K562 (cell line): ENCODE measurements at regions not wholly inside any gene's neighbourhood (a gene's known extent, or its start where the extent isn't known, plus 50 kb on each side); places are given as distances from the start of the nearest gene placed in this dataset.

ENCODE experiments used
- ATAC-seq: fragments of 200-7000 bp; cut with Tn5 transposase; 3 replicates; pipeline ENCODE4 v1.9.1; 2020; ENCODE audit warnings: moderate library complexity
- BruUV-seq: library from RNA; stranded (reverse); fragments of 400-500 nt; replicated peaks from 2 replicates; lab custom pipeline; 2021; lab: Mats Ljungman, UMichigan
- CTCF ChIA-PET: fragments of 300-600 bp; formaldehyde crosslinking; extraction: SDS; loops from one replicate; lab custom pipeline; 2021; ENCODE audit warnings: low intra/inter-chr PET ratio; lab: Yijun Ruan, JAX
- POLR2A ChIA-PET: fragments of 300-600, 350-650 bp; sonication (Branson Sonifier 250); formaldehyde crosslinking; extraction: SDS; loops from one replicate; lab custom pipeline; 2021; ENCODE audit warnings: antibody characterized with exemption, inconsistent platforms; lab: Yijun Ruan, JAX
- DNase-seq, 4 experiments: peaks; one replicate each; pipeline versions ENCODE4 v3.0.0 to v3.0.0-alpha.2; 2011 to 2018; ENCODE audit warnings: low spot score in 3 of 4, mixed read lengths in 3 of 4; ENCODE audit errors: extremely low read depth in 1 of 4
- FAIRE-seq: peaks from 2 replicates; lab custom pipeline; 2011; peaks lifted over from hg19 to GRCh38; lab: Jason Lieb, UNC
- H2AFZ ChIP-seq: 2 replicates; pipeline ENCODE4 v1.6.0; 2011; ENCODE audit warnings: low read depth, low read length, control low read depth, inconsistent platforms
- H3K27ac ChIP-seq: fragments of 200-600 bp; 3 replicates; pipeline ENCODE4 v1.8.0; 2011; ENCODE audit warnings: low read depth, mild to moderate bottlenecking, control low read depth, inconsistent platforms, low read length, moderate library complexity, mixed read lengths; ENCODE audit errors: extremely low read depth
- H3K27me3 ChIP-seq, 2 experiments: fragments of 300-600 bp in 1 of 2; 2 replicates in 1 of 2; 3 replicates in 1 of 2; pipeline versions ENCODE4 v1.6.0 to v1.8.0; 2011; ENCODE audit warnings: inconsistent platforms in 2 of 2, low read length in 2 of 2, mild to moderate bottlenecking in 1 of 2, mixed read lengths in 1 of 2, moderate library complexity in 1 of 2; ENCODE audit not compliant: control insufficient read depth in 2 of 2, insufficient read depth in 2 of 2
- H3K36me3 ChIP-seq: fragments of 300-600 bp; 3 replicates; pipeline ENCODE4 v1.8.0; 2011; ENCODE audit warnings: mild to moderate bottlenecking, low read length, inconsistent platforms; ENCODE audit not compliant: control insufficient read depth, insufficient read depth
- H3K4me1 ChIP-seq, 2 experiments: fragments of 200-600 bp in 1 of 2; replicated peaks in 1 of 2; 2 replicates in 1 of 2; 3 replicates in 1 of 2; pipeline versions ENCODE4 v1.5.1 to v1.8.0; 2011; ENCODE audit warnings: inconsistent platforms in 2 of 2, low read length in 2 of 2, mild to moderate bottlenecking in 1 of 2, mixed read lengths in 1 of 2, moderate library complexity in 1 of 2; ENCODE audit not compliant: control insufficient read depth in 2 of 2, insufficient read depth in 2 of 2
- H3K4me2 ChIP-seq: 2 replicates; pipeline ENCODE4 v1.6.1; 2011; ENCODE audit warnings: low read length, control low read depth, inconsistent platforms, mixed read lengths; ENCODE audit not compliant: insufficient read depth
- H3K4me3 ChIP-seq: fragments of 200-600 bp; sonication (generic), shearing (Covaris generic); 2 replicates; pipeline ENCODE4 v1.5.1; 2016; ENCODE audit warnings: control low read depth, inconsistent platforms
- H3K79me2 ChIP-seq: fragments of 200-600 bp; 3 replicates; pipeline ENCODE4 v1.8.0; 2011; ENCODE audit warnings: low read length, inconsistent platforms; ENCODE audit not compliant: control insufficient read depth, insufficient read depth
- H3K9ac ChIP-seq, 2 experiments: 2 replicates each; pipeline versions ENCODE4 v1.6.0 to v1.6.1; 2011; ENCODE audit warnings: low read depth in 2 of 2, low read length in 2 of 2, control low read depth in 1 of 2, inconsistent platforms in 1 of 2, mild to moderate bottlenecking in 1 of 2, mixed read lengths in 1 of 2; ENCODE audit not compliant: insufficient read depth in 1 of 2
- H3K9me1 ChIP-seq: one replicate; pipeline ENCODE4 v1.6.0; 2011; ENCODE audit warnings: inconsistent platforms, mild to moderate bottlenecking, low read length, moderate library complexity; ENCODE audit not compliant: control insufficient read depth, insufficient read depth
- H3K9me3 ChIP-seq: replicated peaks from 2 replicates; pipeline ENCODE4 v1.5.1; 2011; ENCODE audit warnings: low read depth, low read length, inconsistent platforms; ENCODE audit not compliant: control insufficient read depth, insufficient read depth
- H4K20me1 ChIP-seq: replicated peaks from 2 replicates; pipeline ENCODE4 v1.6.1; 2011; ENCODE audit warnings: low read length, inconsistent platforms, mixed read lengths; ENCODE audit not compliant: control insufficient read depth, insufficient read depth
- AFF1 ChIP-seq, 2 experiments: fragments of 450-650 bp; IDR thresholded peaks; 2 replicates each; pipeline ENCODE4 v1.6.1; 2018; ENCODE audit warnings: mild to moderate bottlenecking in 2 of 2, low read depth in 1 of 2; ENCODE audit not compliant: partially characterized antibody in 2 of 2
- ATF4 ChIP-seq: fragments of 450-650 bp; formaldehyde crosslinking; IDR thresholded peaks from 2 replicates; pipeline ENCODE4 v1.4.0; 2022; ENCODE audit warnings: mild to moderate bottlenecking, moderate library complexity
- CAMTA2 ChIP-seq: fragments of 250-450 bp; sonication (Bioruptor Pico); conservative IDR thresholded peaks from 2 replicates; pipeline ENCODE4 v1.5.1; 2022
- CBFB ChIP-seq: sonication (generic); formaldehyde crosslinking; IDR thresholded peaks from 2 replicates; pipeline ENCODE4 v1.4.0; 2020; ENCODE audit warnings: mild to moderate bottlenecking, missing genetic modification reagents
- KLF10 ChIP-seq: fragments of 250-450 bp; sonication (Bioruptor Pico); IDR thresholded peaks from 2 replicates; pipeline ENCODE4 v1.6.1; 2021; ENCODE audit warnings: matching md5 sums
- NFATC3 ChIP-seq: fragments of 450-650 bp; IDR thresholded peaks from 2 replicates; pipeline ENCODE4 v1.6.1; 2017; ENCODE audit warnings: mild to moderate bottlenecking
- POU5F1 ChIP-seq: fragments of 150-350 bp; IDR thresholded peaks from 2 replicates; pipeline ENCODE4 v1.6.1; 2014; ENCODE audit warnings: borderline replicate concordance, low read length, low read depth, mild to moderate bottlenecking; ENCODE audit not compliant: partially characterized antibody
- PREB ChIP-seq: sonication (generic); formaldehyde crosslinking; IDR thresholded peaks from 2 replicates; pipeline ENCODE4 v1.8.1; 2023; ENCODE audit warnings: mild to moderate bottlenecking, missing genetic modification reagents
- RBM34 ChIP-seq: fragments of 200-400 bp; formaldehyde crosslinking; IDR thresholded peaks from 2 replicates; pipeline ENCODE4 v1.6.1; 2018; ENCODE audit warnings: low read length, borderline replicate concordance; ENCODE audit not compliant: insufficient read depth
- ZBTB11 ChIP-seq, 3 experiments: fragments of 200-800 bp in 1 of 3; fragments of 250-450 bp in 1 of 3; fragments of 450-650 bp in 1 of 3; sonication (Bioruptor Pico) in 1 of 3; sonication (Bioruptor generic) in 1 of 3; formaldehyde crosslinking in 1 of 3; IDR thresholded peaks; 2 replicates each; pipeline versions ENCODE4 v1.6.1 to v1.8.0; 2016 to 2022; ENCODE audit warnings: mild to moderate bottlenecking in 2 of 3, missing genetic modification characterization in 2 of 3, missing compliant biosample characterization in 1 of 3, moderate library complexity in 1 of 3
- ZNF175 ChIP-seq: fragments of 200-800 bp; sonication (Bioruptor generic); IDR thresholded peaks from 2 replicates; pipeline ENCODE4 v1.6.1; 2016; ENCODE audit warnings: low read depth, mild to moderate bottlenecking, missing genetic modification characterization, missing compliant biosample characterization
- ZNF23 ChIP-seq: fragments of 250-450 bp; sonication (Bioruptor Pico); IDR thresholded peaks from 2 replicates; pipeline ENCODE4 v1.4.0; 2020; ENCODE audit warnings: mild to moderate bottlenecking
- ZNF507 ChIP-seq: conservative IDR thresholded peaks from 2 replicates; pipeline ENCODE4 v1.6.1; 2017; ENCODE audit warnings: missing genetic modification characterization, missing compliant biosample characterization
- ZNF780A ChIP-seq: fragments of 250-450 bp; sonication (Bioruptor Pico); IDR thresholded peaks from 2 replicates; pipeline ENCODE4 v1.5.0; 2021; ENCODE audit warnings: mild to moderate bottlenecking
- whole genome bisulfite sequencing: fragments of 100-300 bp; shearing (Covaris generic); methylation state at CpG from one replicate; pipeline ENCODE4 v1.1.6; 2016; ENCODE audit warnings: low coverage, mixed read lengths; ENCODE audit not compliant: insufficient coverage; ENCODE audit errors: missing lambda C conversion rate; 5-methylcytosine and 5-hydroxymethylcytosine counted together
- in situ Hi-C: fragments of 300-500 bp; cut with MboI; formaldehyde crosslinking; loops from 4 replicates; pipeline ENCODE4 v1.15.0; 2018; ENCODE audit warnings: inconsistent platforms, mixed read lengths
- intact Hi-C: fragments of 100-400 bp; cut with micrococcal nuclease; formaldehyde crosslinking; loops from 2 replicates; pipeline ENCODE4 v1.14.2; 2022

GRCh38 chr14:61109288-61109687, 128.2 kb downstream of the SLC38A6 start:
- no TSS peak for BruUV-seq
- Histone ChIP-seq H3K27ac (no peak overlapping the region), H3K36me3 (no peaks in the 10 kb centered on the region), H3K4me3 (no peak overlapping the region), H3K27me3 (no peaks in the 10 kb centered on the region), H3K4me2 (no peak overlapping the region), H3K9me1 (no peaks in the 10 kb centered on the region), H3K9me3 (no peaks in the 10 kb centered on the region), H2AFZ (no peak overlapping the region), H3K4me1 (peaks cover 0 to 6% of the 10 kb centered on the region in 2 experiments; a peak in 2 of 5 replicates), H4K20me1 (no peaks in the 10 kb centered on the region), H3K79me2 (no peaks in the 10 kb centered on the region), H3K9ac (no peak overlapping the region)
- in situ Hi-C loops, result no loop called here
- FAIRE-seq (no peak), DNase-seq (no peak), ATAC-seq (no peak)
- ChIA-PET POLR2A (interaction anchor here (0.5 to 0.8 kb wide), 2 partner anchors 14 to 60 kb away, joined by 3 read pairs; no protein-coding TSS in a partner anchor), CTCF (no interaction called here)
- intact Hi-C loops, result no loop called here
- WGBS, result 0% methylated on average over 1 of the region's 3 CpGs
- TF ChIP-seq ATF4 (CRISPR knock-in tag) (no peak), KLF10 (CRISPR knock-in tag) (no peak), NFATC3 (no peak), CBFB (CRISPR knock-in tag) (no peak), ZNF507 (no peak), POU5F1 (no peak), RBM34 (no peak), ZNF23 (no peak), ZNF780A (CRISPR knock-in tag) (no peak), ZBTB11 (CRISPR knock-in tag; IDR thresholded peaks at IDR 0.05) (no peak), AFF1 (IDR thresholded peaks at IDR 0.05; ENCODE audit: low read depth in 1 of 2, partially characterized antibody in 2 of 2) (no peak), PREB (CRISPR knock-in tag) (no peak), ZNF175 (CRISPR knock-in tag) (no peak), CAMTA2 (CRISPR knock-in tag) (no peak)
